ENCODE measurements at regions not wholly inside any gene's neighbourhood (a gene's known extent, or its start where the extent isn't known, plus 50 kb on each side); places are given as distances from the start of the nearest gene placed in this dataset.
"Not testable (repeated sequence)": the region's sequence is repeated elsewhere in the genome, so short reads cannot be mapped to it uniquely, and the experiment has no call there.

- no peak for DNase-seq (ENCODE audit: low spot score)
Measured at GRCh38 chr4:189514209-189514608, 426.5 kb upstream of the FRG1 start.

- no peak for DNase-seq (ENCODE audit: low spot score)
Measured at GRCh38 chr4:189516902-189517301, 423.8 kb upstream of the FRG1 start.

- DNase-seq (ENCODE audit: low spot score), result no peak
Measured at GRCh38 chr4:189519186-189519585, 421.5 kb upstream of the FRG1 start.

DNA sequence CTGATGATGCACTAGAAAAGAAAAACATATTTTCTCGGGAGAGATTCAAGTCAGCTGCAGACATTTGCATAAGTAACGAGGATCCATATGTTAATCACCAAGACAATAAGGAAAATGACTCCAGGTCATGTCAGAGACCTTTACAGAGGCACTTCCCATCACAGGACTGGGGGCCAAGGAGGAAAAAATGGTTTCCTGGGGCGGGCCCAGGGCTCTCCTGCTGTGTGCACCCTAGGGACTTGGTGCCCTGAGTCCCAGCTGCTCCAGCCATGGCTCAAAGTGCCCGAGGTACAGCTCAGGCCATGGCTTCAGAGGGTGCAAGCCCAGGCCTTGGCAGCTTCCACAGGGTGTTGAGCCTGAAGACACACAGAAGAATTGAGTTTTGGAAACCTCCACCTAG, 415.4 kb upstream of the FRG1 start:
- DNase-seq (ENCODE audit: low spot score), result no peak

GRCh38 chr4:189530848-189531247, 409.8 kb upstream of the FRG1 start:
- no peak for DNase-seq (ENCODE audit: low spot score)

DNA sequence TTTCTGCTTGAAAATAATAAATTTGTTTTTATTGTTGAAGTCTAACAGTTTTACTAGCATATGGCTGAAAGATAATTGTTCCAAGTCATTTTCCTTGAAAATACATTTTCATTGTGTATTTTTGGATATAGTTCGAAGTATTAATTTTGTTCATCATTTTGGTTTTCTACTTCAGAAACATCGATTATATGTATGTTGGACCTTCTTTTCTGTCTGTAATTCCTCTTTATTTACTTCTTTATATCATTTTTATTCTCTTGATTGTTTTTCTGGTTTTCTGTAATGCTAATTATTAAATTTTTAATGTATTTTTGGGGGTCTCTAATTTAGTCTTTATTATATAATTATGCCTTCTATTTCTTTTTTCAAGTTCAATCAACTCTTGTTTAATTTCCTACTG, 407.1 kb upstream of the FRG1 start:
- DNase-seq (ENCODE audit: low spot score), result no peak

GRCh38 chr4:189547559-189547958, 393.1 kb upstream of the FRG1 start:
- no peak for DNase-seq (ENCODE audit: low spot score)

DNA sequence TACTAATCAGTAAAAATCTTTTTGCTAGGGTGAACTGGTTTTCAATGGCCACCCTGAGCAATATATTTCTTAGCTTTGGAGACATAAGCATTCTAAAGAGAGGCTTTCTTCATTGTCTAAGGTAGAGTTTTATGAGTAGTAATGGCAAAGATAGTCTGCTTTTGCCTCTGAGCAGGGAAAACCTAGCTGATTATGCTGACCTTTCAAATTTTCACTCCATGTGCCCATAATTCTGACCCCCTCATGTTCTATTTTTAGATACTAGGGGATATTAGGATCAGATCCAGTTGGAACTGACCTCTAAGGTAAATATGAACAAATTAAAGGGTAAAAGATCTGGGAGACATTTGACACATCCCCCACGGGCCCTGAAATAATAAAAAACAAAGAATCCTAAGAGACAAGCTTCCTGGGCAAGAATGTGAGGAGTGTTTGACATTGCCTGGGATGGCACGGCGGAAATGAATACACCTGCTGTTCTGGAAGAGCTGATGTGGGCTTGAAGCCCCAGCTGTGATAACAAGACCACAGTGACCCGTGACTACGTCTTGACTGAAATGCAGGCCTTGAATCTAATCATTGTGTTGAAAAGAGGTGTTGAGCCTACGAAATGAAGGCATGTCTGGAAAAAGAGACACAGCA, 392.1 kb upstream of the FRG1 start:
- DNase-seq (ENCODE audit: low spot score), result no peak

DNA sequence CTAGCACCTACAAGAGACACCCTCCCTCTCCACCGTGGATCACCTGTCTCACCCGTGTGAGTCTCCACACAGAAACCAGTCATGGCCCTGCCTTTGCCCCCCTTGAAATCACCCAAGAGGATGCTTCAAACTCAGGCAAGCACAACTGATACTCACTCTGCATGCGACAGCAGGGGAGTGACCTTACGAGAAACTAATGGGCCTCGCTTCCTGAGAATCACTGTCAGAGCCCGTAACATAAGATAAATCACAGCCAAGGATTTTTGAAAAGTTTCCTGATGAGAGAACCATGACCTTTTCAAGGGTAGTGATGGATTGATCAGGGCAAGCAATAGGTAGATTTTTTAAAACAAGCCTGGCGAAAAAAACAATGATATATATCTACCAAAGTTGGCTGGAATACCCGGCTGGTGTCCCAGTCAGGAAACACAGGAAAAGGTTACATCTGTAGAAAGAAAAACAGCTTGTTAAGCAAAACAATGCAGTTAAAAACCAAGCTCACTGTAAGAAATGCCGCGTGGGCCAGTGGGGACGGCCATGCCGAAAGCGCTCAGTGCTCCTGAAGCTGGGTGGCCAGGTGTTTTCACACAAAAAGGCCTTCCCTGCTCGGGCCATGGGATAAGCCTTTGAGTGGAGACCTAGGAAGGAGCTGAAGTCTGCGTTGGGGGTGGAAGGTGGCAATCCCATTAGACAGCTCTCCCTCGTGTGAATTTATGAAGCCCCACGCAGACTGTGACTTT, 388.6 kb upstream of the FRG1 start:
- DNase-seq (ENCODE audit: low spot score), result not testable (repeated sequence)

DNA sequence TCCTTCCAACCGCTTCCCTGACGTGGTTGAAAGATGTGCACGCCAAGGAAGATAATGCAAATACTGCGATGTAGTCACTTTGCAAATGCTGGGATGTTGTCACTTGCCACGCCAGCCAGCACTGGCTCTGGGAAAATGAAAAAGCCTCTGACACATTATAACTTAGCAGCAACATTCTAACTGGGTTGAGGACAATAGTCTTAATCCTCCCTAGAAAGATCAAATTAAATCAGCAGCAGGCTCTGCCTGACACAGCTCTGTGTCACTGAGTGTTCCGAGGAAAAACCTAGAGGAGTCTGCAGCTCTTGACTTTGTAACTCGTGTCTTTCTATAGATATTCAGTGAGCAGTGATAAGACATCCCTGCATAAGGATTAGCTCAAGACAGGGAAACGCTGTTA, 380.1 kb upstream of the FRG1 start:
- not testable (repeated sequence) for DNase-seq (ENCODE audit: low spot score)

DNA sequence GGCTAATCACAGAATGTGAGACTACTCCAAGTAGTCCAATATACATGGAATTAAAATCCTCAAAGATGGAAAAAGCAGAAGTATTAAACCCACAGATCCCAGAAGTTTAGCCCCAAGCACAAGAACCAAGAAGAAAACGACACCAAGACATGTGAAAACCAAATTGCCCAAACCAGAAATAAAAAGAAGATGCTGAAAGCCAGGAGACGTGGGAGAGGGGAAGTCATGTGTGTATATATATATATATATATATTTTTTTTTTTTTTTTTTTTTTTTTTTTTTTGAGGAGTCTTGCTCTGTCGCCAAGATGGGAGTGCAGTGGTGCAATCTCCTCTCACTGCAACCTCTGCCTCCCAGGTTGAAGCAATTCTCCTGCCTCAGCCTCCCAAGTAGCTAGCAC, 376.9 kb upstream of the FRG1 start:
- DNase-seq (ENCODE audit: low spot score), result not testable (repeated sequence)

DNA sequence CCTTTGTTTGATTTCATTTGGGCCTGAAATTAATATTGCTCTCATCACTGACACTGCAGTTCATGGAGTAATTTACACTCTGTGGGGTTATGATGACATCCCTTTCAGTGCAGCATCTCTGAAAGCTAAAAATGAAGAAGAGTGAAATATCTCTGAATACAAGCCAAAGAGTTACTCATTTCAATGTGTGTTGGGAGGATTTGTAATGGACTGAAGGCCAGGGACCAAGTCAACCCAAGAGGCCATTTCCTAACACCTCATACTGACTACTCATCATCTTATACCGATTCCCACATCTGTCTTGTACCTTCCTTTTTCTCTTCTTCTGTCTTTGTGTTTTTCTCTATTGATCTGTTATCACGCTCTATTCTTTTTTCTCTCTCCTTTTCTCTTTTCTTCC, 374.4 kb upstream of the FRG1 start:
- not testable (repeated sequence) for DNase-seq (ENCODE audit: low spot score)

DNA sequence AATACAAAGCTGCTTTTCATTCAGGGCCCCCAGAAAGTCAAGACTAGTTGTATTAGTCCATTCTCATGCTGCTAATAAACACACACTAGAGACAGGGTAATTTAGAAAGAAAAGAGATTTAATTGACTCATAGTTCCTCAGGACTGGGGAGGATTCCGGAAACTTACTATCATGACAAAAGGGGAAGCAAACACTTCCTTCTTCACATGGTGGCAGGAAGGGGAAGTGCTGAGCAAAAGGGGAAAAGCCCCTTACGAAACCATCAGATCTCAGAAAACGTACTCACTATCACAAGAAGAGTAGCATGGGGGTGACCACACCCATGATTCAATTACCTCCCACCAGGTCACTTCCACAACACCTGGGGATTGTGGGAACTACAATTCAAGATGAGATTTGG, 373.8 kb upstream of the FRG1 start:
- DNase-seq (ENCODE audit: low spot score), result not testable (repeated sequence)

GRCh38 chr4:189579645-189580044, 361.0 kb upstream of the FRG1 start:
- DNase-seq (ENCODE audit: low spot score), result not testable (repeated sequence)

DNA sequence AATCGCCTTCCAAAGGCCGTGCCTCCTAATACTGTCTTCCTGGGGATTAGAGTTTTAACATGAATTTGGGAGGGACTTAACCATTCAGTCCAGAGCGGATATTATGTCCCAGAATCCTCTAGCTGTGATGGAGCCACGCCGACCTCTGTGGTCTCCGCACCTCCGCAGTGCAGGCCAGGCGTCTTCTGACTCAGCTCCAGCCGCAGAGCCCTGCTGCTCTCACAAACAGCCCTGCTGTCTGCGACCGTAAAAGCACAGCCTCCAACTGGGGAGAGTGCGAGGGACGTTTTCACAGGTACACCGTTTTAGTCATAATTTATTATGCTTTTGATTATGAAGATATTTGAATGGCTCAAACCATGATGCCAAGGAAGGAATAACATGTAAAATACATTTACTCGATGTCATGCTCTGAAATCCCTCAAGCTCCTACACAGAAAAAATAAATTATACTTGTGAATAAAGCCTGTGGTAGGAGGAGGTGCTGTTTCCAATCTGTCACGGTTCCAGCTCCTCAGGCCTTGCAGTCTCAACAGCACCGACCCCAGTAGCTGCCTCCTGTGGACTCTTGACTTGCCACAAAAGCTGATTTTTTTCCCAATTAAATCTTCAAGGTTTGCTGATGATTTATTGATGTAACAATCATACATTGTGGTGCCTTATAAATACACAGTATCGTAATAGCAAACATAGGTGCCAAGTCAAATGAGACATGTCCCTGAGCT, 353.6 kb upstream of the FRG1 start:
- not testable (repeated sequence) for DNase-seq (ENCODE audit: low spot score)

GRCh38 chr4:189589201-189589600, 351.5 kb upstream of the FRG1 start:
- not testable (repeated sequence) for DNase-seq (ENCODE audit: low spot score)

DNA sequence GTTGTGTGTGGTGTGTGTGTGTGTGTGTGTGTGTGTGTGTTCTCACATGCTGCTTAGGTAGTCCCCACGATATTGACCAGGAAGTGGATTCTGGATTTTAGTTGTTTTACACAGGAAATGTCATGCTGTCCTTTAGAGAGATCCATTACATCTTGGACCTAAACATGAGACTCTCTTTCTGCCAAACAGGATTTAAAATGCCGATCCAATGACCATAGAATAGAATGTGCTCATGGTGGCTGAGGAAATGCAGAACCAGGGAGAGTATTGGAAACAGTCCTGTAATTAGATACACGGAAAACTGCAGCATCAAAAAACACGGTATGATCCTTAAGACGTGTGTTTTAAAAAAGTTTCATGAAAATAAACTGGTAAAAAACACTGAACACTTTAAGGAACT, 347.8 kb upstream of the FRG1 start:
- DNase-seq (ENCODE audit: low spot score), result no peak

- no peak for DNase-seq (ENCODE audit: low spot score)
Measured at GRCh38 chr4:189597341-189597740, 343.3 kb upstream of the FRG1 start.

GRCh38 chr4:189600264-189600663, 340.4 kb upstream of the FRG1 start:
- no peak for DNase-seq (ENCODE audit: low spot score)

DNA sequence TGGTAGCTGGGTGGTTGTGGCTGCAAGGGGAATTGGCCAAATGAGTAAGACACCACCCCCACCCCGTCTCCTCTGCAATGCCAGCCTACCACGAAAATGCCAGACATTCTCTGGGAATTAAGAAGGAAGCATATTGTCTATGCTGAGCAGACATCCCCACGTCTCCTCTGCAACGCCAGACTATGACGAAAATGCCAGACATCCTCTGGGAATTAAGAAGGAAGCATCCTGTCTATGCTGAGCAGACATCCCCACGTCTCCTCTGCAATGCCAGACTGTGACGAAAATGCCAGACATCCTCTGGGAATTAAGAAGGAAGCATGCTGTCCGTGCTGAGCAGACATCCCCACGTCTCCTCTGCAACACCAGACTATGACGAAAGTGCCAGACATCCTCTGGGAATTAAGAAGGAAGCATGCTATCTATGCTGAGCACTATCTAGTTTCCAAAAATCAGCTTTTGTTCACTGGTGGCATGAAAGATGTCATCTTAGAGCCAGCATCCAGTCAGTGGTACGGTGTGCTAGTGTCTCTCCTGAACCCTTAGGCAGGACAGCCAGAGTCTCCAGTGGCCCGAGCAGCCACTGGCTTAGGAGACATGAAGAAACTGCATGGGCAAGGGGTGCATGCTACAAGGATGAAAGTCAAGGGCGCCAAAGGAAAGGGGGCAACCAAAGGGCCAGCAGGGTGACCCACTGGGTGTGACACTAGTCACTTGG, 339.8 kb upstream of the FRG1 start:
- DNase-seq (ENCODE audit: low spot score), result no peak

GRCh38 chr4:189602827-189603226, 337.8 kb upstream of the FRG1 start:
- DNase-seq (ENCODE audit: low spot score), result not testable (repeated sequence)

DNA sequence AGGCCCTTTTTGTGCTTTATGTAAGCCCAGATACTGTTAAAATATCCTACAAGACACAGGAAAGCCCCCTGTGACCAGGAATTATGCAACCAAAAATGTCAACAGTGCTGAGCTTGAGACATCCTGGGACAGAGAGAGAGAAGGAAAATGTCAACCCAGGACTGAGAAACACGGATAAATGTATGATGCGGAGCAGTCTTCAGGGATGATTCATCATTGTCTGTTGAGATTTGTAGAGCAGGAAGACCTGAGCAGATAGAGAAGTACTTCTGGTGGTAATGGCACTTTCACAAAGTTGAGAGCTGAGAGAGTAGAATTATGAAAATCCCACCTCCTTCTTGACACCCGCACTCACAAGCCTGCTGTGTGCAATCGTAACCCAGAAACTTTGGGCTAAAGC, 330.1 kb upstream of the FRG1 start:
- DNase-seq (ENCODE audit: low spot score), result not testable (repeated sequence)
